SK-N-SH treated with all-trans-retinoic acid at 6 μM for 48 hours (cell line): ENCODE measurements at regions not wholly inside any gene's neighbourhood (a gene's known extent, or its start where the extent isn't known, plus 50 kb on each side); places are given as distances from the start of the nearest gene placed in this dataset.

Experiments used
- ARNTL ChIP-seq: fragments of 450-650 bp; formaldehyde crosslinking; IDR thresholded peaks from 2 replicates; pipeline ENCODE4 v1.5.0; 2020; ENCODE audit warnings: low read depth, mild to moderate bottlenecking, moderate library complexity, borderline replicate concordance
- CSDC2 ChIP-seq: fragments of 250-450 bp; sonication (Bioruptor Pico); IDR thresholded peaks from 2 replicates; pipeline ENCODE4 v1.5.0; 2020; ENCODE audit warnings: mild to moderate bottlenecking, moderate library complexity
- SNAI2 ChIP-seq: fragments of 250-450 bp; sonication (Bioruptor Pico); IDR thresholded peaks from 2 replicates; pipeline ENCODE4 v1.5.0; 2020; ENCODE audit warnings: mild to moderate bottlenecking, moderate library complexity
- ZC3H10 ChIP-seq: fragments of 250-450 bp; sonication (Bioruptor Pico); IDR thresholded peaks from 2 replicates; pipeline ENCODE4 v1.5.1; 2021; ENCODE audit warnings: mild to moderate bottlenecking, moderate library complexity
- ZFP30 ChIP-seq: fragments of 450-650 bp; formaldehyde crosslinking; IDR thresholded peaks from 2 replicates; pipeline ENCODE4 v1.5.0; 2022; ENCODE audit warnings: mild to moderate bottlenecking, moderate library complexity
- ZNF565 ChIP-seq: fragments of 450-650 bp; formaldehyde crosslinking; conservative IDR thresholded peaks from 2 replicates; pipeline ENCODE4 v1.5.0; 2020; ENCODE audit warnings: low read depth, mild to moderate bottlenecking, moderate library complexity
- ZNF8 ChIP-seq: fragments of 450-650 bp; formaldehyde crosslinking; IDR thresholded peaks from 2 replicates; pipeline ENCODE4 v1.5.0; 2020; ENCODE audit warnings: mild to moderate bottlenecking, moderate library complexity
- TF ChIP-seq, protein P1 (sequence below): fragments of 250-450 bp; sonication (Bioruptor Pico); IDR thresholded peaks from 2 replicates; pipeline ENCODE4 v1.8.0; 2020; ENCODE audit warnings: mild to moderate bottlenecking, moderate library complexity, borderline replicate concordance
- TF ChIP-seq, protein P2 (sequence below): fragments of 250-450 bp; sonication (Bioruptor Pico); IDR thresholded peaks from 2 replicates; pipeline ENCODE4 v1.5.1; 2020; ENCODE audit warnings: low read depth, mild to moderate bottlenecking, moderate library complexity
- TF ChIP-seq, protein P3 (sequence below): fragments of 250-450 bp; sonication (Bioruptor Pico); IDR thresholded peaks from 2 replicates; pipeline ENCODE4 v1.5.0; 2020; ENCODE audit warnings: mild to moderate bottlenecking, moderate library complexity

DNA sequence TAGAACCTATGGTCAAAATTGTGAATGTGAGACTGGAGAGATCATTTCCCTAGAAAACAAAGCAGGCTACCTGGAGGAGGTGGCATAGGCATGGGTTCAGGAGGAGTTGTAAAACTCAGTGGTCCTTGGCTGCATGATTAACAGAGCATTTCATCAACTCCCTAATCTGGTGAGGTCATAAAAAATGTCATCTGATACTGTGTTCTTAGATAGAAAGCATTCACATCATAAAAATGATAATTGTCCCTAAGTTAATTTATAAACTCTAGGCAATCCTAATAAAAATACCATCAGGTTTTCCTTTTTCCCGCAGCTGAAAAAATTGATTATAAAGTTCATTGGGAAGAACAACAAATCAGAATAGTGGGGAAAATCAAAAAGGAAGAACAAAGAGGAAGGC lies 60.6 kb upstream of the GALNT10 start:
- TF ChIP-seq ZFP30 (CRISPR knock-in tag) (no peak), ZNF565 (CRISPR knock-in tag) (no peak), ARNTL (no peak), CSDC2 (CRISPR knock-in tag) (no peak), ZNF8 (CRISPR knock-in tag) (no peak), SNAI2 (CRISPR knock-in tag) (no peak), ZC3H10 (CRISPR knock-in tag) (no peak)
- TF ChIP-seq, protein P1, sequence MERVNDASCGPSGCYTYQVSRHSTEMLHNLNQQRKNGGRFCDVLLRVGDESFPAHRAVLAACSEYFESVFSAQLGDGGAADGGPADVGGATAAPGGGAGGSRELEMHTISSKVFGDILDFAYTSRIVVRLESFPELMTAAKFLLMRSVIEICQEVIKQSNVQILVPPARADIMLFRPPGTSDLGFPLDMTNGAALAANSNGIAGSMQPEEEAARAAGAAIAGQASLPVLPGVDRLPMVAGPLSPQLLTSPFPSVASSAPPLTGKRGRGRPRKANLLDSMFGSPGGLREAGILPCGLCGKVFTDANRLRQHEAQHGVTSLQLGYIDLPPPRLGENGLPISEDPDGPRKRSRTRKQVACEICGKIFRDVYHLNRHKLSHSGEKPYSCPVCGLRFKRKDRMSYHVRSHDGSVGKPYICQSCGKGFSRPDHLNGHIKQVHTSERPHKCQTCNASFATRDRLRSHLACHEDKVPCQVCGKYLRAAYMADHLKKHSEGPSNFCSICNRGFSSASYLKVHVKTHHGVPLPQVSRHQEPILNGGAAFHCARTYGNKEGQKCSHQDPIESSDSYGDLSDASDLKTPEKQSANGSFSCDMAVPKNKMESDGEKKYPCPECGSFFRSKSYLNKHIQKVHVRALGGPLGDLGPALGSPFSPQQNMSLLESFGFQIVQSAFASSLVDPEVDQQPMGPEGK (CRISPR knock-in tag): no peak
- TF ChIP-seq, protein P2, sequence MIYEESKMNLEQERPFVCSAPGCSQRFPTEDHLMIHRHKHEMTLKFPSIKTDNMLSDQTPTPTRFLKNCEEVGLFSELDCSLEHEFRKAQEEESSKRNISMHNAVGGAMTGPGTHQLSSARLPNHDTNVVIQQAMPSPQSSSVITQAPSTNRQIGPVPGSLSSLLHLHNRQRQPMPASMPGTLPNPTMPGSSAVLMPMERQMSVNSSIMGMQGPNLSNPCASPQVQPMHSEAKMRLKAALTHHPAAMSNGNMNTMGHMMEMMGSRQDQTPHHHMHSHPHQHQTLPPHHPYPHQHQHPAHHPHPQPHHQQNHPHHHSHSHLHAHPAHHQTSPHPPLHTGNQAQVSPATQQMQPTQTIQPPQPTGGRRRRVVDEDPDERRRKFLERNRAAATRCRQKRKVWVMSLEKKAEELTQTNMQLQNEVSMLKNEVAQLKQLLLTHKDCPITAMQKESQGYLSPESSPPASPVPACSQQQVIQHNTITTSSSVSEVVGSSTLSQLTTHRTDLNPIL: no peak
- TF ChIP-seq, protein P3, sequence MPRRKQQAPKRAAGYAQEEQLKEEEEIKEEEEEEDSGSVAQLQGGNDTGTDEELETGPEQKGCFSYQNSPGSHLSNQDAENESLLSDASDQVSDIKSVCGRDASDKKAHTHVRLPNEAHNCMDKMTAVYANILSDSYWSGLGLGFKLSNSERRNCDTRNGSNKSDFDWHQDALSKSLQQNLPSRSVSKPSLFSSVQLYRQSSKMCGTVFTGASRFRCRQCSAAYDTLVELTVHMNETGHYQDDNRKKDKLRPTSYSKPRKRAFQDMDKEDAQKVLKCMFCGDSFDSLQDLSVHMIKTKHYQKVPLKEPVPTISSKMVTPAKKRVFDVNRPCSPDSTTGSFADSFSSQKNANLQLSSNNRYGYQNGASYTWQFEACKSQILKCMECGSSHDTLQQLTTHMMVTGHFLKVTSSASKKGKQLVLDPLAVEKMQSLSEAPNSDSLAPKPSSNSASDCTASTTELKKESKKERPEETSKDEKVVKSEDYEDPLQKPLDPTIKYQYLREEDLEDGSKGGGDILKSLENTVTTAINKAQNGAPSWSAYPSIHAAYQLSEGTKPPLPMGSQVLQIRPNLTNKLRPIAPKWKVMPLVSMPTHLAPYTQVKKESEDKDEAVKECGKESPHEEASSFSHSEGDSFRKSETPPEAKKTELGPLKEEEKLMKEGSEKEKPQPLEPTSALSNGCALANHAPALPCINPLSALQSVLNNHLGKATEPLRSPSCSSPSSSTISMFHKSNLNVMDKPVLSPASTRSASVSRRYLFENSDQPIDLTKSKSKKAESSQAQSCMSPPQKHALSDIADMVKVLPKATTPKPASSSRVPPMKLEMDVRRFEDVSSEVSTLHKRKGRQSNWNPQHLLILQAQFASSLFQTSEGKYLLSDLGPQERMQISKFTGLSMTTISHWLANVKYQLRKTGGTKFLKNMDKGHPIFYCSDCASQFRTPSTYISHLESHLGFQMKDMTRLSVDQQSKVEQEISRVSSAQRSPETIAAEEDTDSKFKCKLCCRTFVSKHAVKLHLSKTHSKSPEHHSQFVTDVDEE (CRISPR knock-in tag): no peak
